SU-DHL-6 (cell line): ENCODE measurements at regions not wholly inside any gene's neighbourhood (a gene's known extent, or its start where the extent isn't known, plus 50 kb on each side); places are given as distances from the start of the nearest gene placed in this dataset.

Experiments used
- H2AFZ ChIP-seq: fragments of 200-600 bp; sonication (generic); 2 replicates; pipeline ENCODE4 v1.6.1; 2014; ENCODE audit warnings: low read depth, mild to moderate bottlenecking, moderate library complexity, mixed read lengths, antibody characterized with exemption, low read length; ENCODE audit not compliant: severe bottlenecking
- H3F3A ChIP-seq: fragments of 200-600 bp; shearing (Covaris generic); 2 replicates; pipeline ENCODE4 v1.6.0; 2016; ENCODE audit warnings: antibody characterized with exemption, mild to moderate bottlenecking; ENCODE audit not compliant: insufficient read depth
- H3K27ac ChIP-seq: fragments of 200-600 bp; sonication (generic); 2 replicates; pipeline ENCODE4 v1.5.1; 2016; ENCODE audit warnings: low read depth, mild to moderate bottlenecking, low read length, moderate library complexity, mixed read lengths
- H3K27me3 ChIP-seq: fragments of 200-600 bp; sonication (generic), shearing (Covaris generic); 2 replicates; pipeline ENCODE4 v1.6.0; 2014; ENCODE audit warnings: mild to moderate bottlenecking, low read length
- H3K36me3 ChIP-seq: fragments of 200-600 bp; sonication (generic); 2 replicates; pipeline ENCODE4 v1.6.1; 2014; ENCODE audit warnings: mild to moderate bottlenecking, low read length, mixed read lengths
- H3K4me2 ChIP-seq: fragments of 300-600, 200-600 bp; shearing (Covaris generic), sonication (generic); 2 replicates; pipeline ENCODE4 v1.6.0; 2014; ENCODE audit warnings: low read length, low read depth, mild to moderate bottlenecking; ENCODE audit not compliant: poor library complexity, severe bottlenecking
- H3K4me3 ChIP-seq: fragments of 200-600 bp; sonication (generic); 2 replicates; pipeline ENCODE4 v1.5.1; 2014; ENCODE audit warnings: antibody characterized with exemption, low read length, mild to moderate bottlenecking, mixed read lengths; ENCODE audit not compliant: insufficient read depth, poor library complexity, severe bottlenecking
- H3K79me2 ChIP-seq: fragments of 200-600 bp; sonication (generic); 2 replicates; pipeline ENCODE4 v1.6.1; 2014; ENCODE audit warnings: mild to moderate bottlenecking, low read length, moderate library complexity; ENCODE audit not compliant: insufficient read depth
- H3K9ac ChIP-seq: fragments of 200-600 bp; sonication (generic); 2 replicates; pipeline ENCODE4 v1.7.0; 2014; ENCODE audit warnings: mild to moderate bottlenecking, low read length
- H3K9me2 ChIP-seq: fragments of 200-600 bp; sonication (generic); replicated peaks from 2 replicates; pipeline ENCODE4 v1.6.1; 2014; ENCODE audit warnings: low read length; ENCODE audit not compliant: insufficient read depth
- H3K9me3 ChIP-seq: fragments of 200-600 bp; sonication (generic); 2 replicates; pipeline ENCODE4 v1.6.1; 2014; ENCODE audit warnings: low read length, mixed read lengths; ENCODE audit not compliant: insufficient read depth
- H4K20me1 ChIP-seq: fragments of 200-600 bp; sonication (generic); 2 replicates; pipeline ENCODE4 v1.6.1; 2014; ENCODE audit warnings: low read depth, mild to moderate bottlenecking, antibody characterized with exemption, low read length, moderate library complexity, mixed read lengths
- CTCF ChIP-seq: fragments of 200-600 bp; sonication (generic); IDR thresholded peaks from one replicate; pipeline ENCODE4 v1.5.1; 2017; ENCODE audit warnings: antibody characterized with exemption, mild to moderate bottlenecking, low read length, moderate library complexity; ENCODE audit not compliant: insufficient read depth, poor library complexity, severe bottlenecking
- EZH2phosphoT487 ChIP-seq: fragments of 200-600 bp; sonication (generic), shearing (Covaris generic); conservative IDR thresholded peaks from 2 replicates; pipeline ENCODE4 v1.6.1; 2018; ENCODE audit warnings: mild to moderate bottlenecking, antibody characterized with exemption, low read length, moderate library complexity, mixed read lengths

GRCh38 chr9:118336943-118337330, 632.7 kb downstream of the TLR4 start:
- Histone ChIP-seq H3K9me3 (no peaks in the 10 kb centered on the region), H3K36me3 (no peaks in the 10 kb centered on the region), H2AFZ (no peak overlapping the region), H4K20me1 (no peaks in the 10 kb centered on the region), H3K9me2 (no peaks in the 10 kb centered on the region), H3K4me3 (no peak overlapping the region), H3K79me2 (no peaks in the 10 kb centered on the region), H3K27me3 (no peaks in the 10 kb centered on the region), H3K27ac (no peak overlapping the region), H3F3A (no peaks in the 10 kb centered on the region), H3K9ac (no peak overlapping the region), H3K4me2 (no peak overlapping the region)
- TF ChIP-seq CTCF: no peak
- TF ChIP-seq EZH2phosphoT487: no peak

GRCh38 chr9:118360036-118360435, 655.8 kb downstream of the TLR4 start:
- no peaks in the 10 kb centered on the region for H3K36me3 ChIP-seq
- 0 out of 2 replicates have a peak, but pooled peaks cover 4% of the 10 kb centered on the region for H3K9me3 ChIP-seq
- no peaks in the 10 kb centered on the region for H3F3A ChIP-seq
- H3K27ac ChIP-seq: no peak overlapping the region
- no peak overlapping the region for H3K9ac ChIP-seq
- H3K9me2 ChIP-seq: no peaks in the 10 kb centered on the region
- H3K79me2 ChIP-seq: no peaks in the 10 kb centered on the region
- no peak overlapping the region for H3K4me2 ChIP-seq
- no peaks in the 10 kb centered on the region for H3K27me3 ChIP-seq
- no peak overlapping the region for H3K4me3 ChIP-seq
- TF ChIP-seq EZH2phosphoT487 (no peak), CTCF (no peak)
- H2AFZ ChIP-seq: no peak overlapping the region
- H4K20me1 ChIP-seq: no peaks in the 10 kb centered on the region

- Histone ChIP-seq H3K9ac (no peak overlapping the region), H3K4me3 (no peak overlapping the region), H3K27ac (no peak overlapping the region), H4K20me1 (no peaks in the 10 kb centered on the region), H3K9me3 (0 out of 2 replicates have a peak, but pooled peaks cover 4% of the 10 kb centered on the region), H3K27me3 (no peaks in the 10 kb centered on the region), H3K79me2 (no peaks in the 10 kb centered on the region), H3K9me2 (no peaks in the 10 kb centered on the region), H2AFZ (no peak overlapping the region), H3F3A (no peaks in the 10 kb centered on the region), H3K36me3 (no peaks in the 10 kb centered on the region), H3K4me2 (no peak overlapping the region)
- TF ChIP-seq CTCF: no peak
- no peak for TF ChIP-seq EZH2phosphoT487
These were observed 657.9 kb downstream of the TLR4 start for GRCh38 chr9:118362123-118362522.
